ENCODE measurements at regions not wholly inside any gene's neighbourhood (a gene's known extent, or its start where the extent isn't known, plus 50 kb on each side); places are given as distances from the start of the nearest gene placed in this dataset.

- TF ChIP-seq, protein P1, sequence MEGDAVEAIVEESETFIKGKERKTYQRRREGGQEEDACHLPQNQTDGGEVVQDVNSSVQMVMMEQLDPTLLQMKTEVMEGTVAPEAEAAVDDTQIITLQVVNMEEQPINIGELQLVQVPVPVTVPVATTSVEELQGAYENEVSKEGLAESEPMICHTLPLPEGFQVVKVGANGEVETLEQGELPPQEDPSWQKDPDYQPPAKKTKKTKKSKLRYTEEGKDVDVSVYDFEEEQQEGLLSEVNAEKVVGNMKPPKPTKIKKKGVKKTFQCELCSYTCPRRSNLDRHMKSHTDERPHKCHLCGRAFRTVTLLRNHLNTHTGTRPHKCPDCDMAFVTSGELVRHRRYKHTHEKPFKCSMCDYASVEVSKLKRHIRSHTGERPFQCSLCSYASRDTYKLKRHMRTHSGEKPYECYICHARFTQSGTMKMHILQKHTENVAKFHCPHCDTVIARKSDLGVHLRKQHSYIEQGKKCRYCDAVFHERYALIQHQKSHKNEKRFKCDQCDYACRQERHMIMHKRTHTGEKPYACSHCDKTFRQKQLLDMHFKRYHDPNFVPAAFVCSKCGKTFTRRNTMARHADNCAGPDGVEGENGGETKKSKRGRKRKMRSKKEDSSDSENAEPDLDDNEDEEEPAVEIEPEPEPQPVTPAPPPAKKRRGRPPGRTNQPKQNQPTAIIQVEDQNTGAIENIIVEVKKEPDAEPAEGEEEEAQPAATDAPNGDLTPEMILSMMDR (IDR thresholded peaks at IDR 0.05): no peak
- TF ChIP-seq POLR2A (IDR thresholded peaks at IDR 0.05): no peak
Observed at GRCh38 chr17:17398943-17399926, 77.6 kb upstream of the MED9 start.
